Calu3 (cell line): ENCODE measurements at regions not wholly inside any gene's neighbourhood (a gene's known extent, or its start where the extent isn't known, plus 50 kb on each side); places are given as distances from the start of the nearest gene placed in this dataset.

Experiments used
- BruUV-seq: library from RNA; stranded (reverse); fragments of 400-500 nt; replicated peaks from 2 replicates; lab custom pipeline; 2021; lab: Mats Ljungman, UMichigan
- CTCF ChIA-PET: fragments of 300-600 bp; sonication (Branson Sonifier 250); formaldehyde crosslinking; loops from one replicate; lab custom pipeline; 2022; ENCODE audit warnings: antibody characterized with exemption; lab: Charles Lee
- DNase-seq: peaks from one replicate; pipeline ENCODE4 v3.0.0; 2022
- H3K27ac Mint-ChIP-seq: one replicate; pipeline ENCODE4 v1.8.0; 2022; ENCODE audit warnings: mixed read lengths; ENCODE audit not compliant: unreplicated experiment
- H3K27me3 Mint-ChIP-seq: one replicate; pipeline ENCODE4 v1.8.0; 2022; ENCODE audit warnings: mixed read lengths; ENCODE audit not compliant: unreplicated experiment
- H3K36me3 Mint-ChIP-seq: one replicate; pipeline ENCODE4 v1.8.0; 2022; ENCODE audit warnings: mild to moderate bottlenecking, moderate library complexity, mixed read lengths; ENCODE audit not compliant: insufficient read depth, unreplicated experiment
- H3K4me1 Mint-ChIP-seq: one replicate; pipeline ENCODE4 v1.8.0; 2022; ENCODE audit warnings: mild to moderate bottlenecking, low read depth, mixed read lengths; ENCODE audit not compliant: unreplicated experiment
- H3K4me3 Mint-ChIP-seq: one replicate; pipeline ENCODE4 v1.8.0; 2022; ENCODE audit warnings: mild to moderate bottlenecking, low read depth, moderate library complexity, mixed read lengths; ENCODE audit not compliant: unreplicated experiment
- H3K9me3 Mint-ChIP-seq: one replicate; pipeline ENCODE4 v1.8.0; 2022; ENCODE audit warnings: low read depth, mixed read lengths; ENCODE audit not compliant: unreplicated experiment
- intact Hi-C: fragments of 100-400 bp; cut with micrococcal nuclease; formaldehyde crosslinking; loops from one replicate; pipeline ENCODE4 v1.10.0; 2022; ENCODE audit not compliant: unreplicated experiment
- TF ChIP-seq, protein P1 (sequence below): fragments of 200-600 bp; IDR thresholded peaks from one replicate; pipeline ENCODE4 v1.8.0; 2022; ENCODE audit warnings: antibody characterized with exemption; ENCODE audit not compliant: unreplicated experiment

DNA sequence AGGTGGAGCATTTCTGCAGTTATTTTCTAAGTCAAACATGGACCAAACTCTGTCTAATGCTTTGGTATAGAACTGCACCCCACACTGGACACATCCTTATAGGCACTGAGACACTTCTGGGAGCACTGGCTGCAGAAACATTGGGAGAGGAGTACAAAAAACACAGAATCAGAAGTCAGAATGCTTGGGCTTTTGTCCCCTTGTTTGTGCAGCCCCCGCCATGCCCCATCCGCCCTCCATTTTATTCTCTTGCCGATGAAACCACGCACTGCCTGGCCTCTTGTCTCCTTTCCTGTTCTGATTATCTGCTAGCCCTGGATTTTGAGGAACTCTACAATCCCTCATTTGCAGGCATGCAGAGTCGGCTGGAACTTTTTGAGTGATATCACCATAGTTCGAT, 1201.2 kb downstream of the TBC1D22A start:
- CTCF ChIA-PET: no interaction called here
- no peak overlapping the region for H3K27ac Mint-ChIP-seq
- TF ChIP-seq, protein P1, sequence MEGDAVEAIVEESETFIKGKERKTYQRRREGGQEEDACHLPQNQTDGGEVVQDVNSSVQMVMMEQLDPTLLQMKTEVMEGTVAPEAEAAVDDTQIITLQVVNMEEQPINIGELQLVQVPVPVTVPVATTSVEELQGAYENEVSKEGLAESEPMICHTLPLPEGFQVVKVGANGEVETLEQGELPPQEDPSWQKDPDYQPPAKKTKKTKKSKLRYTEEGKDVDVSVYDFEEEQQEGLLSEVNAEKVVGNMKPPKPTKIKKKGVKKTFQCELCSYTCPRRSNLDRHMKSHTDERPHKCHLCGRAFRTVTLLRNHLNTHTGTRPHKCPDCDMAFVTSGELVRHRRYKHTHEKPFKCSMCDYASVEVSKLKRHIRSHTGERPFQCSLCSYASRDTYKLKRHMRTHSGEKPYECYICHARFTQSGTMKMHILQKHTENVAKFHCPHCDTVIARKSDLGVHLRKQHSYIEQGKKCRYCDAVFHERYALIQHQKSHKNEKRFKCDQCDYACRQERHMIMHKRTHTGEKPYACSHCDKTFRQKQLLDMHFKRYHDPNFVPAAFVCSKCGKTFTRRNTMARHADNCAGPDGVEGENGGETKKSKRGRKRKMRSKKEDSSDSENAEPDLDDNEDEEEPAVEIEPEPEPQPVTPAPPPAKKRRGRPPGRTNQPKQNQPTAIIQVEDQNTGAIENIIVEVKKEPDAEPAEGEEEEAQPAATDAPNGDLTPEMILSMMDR: no peak
- no peaks in the 10 kb centered on the region for H3K36me3 Mint-ChIP-seq
- no peak overlapping the region for H3K4me3 Mint-ChIP-seq
- intact Hi-C loops: no loop called here
- H3K27me3 Mint-ChIP-seq: no peaks in the 10 kb centered on the region
- H3K9me3 Mint-ChIP-seq: peaks cover 24% of the 10 kb centered on the region
- no TSS peak for BruUV-seq
- DNase-seq: no peak
- H3K4me1 Mint-ChIP-seq: no peaks in the 10 kb centered on the region

DNA sequence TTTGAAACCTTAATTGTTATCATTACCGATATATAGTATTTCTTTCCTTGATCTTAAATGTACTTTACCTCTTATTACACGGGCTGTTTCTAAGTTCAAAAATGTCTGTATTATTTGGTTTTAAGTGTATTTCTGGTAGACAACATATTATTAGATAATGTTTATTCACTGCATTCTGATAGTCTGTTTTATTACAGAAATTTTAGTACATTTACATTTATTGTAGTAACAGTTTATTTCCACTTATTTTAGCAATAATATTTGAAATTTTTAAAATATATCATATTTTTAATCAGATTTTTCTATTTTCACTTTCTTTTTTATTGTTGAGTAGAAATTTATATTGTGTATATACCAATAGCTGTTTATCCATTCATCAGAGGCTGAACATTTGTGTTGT, 1195.2 kb downstream of the TBC1D22A start:
- no peak overlapping the region for H3K27ac Mint-ChIP-seq
- no peak overlapping the region for H3K4me3 Mint-ChIP-seq
- intact Hi-C loops: no loop called here
- no peaks in the 10 kb centered on the region for H3K4me1 Mint-ChIP-seq
- H3K9me3 Mint-ChIP-seq: peaks cover 7% of the 10 kb centered on the region
- no peak for DNase-seq
- BruUV-seq: no TSS peak
- TF ChIP-seq, protein P1: no peak
- no peaks in the 10 kb centered on the region for H3K27me3 Mint-ChIP-seq
- CTCF ChIA-PET: no interaction called here
- H3K36me3 Mint-ChIP-seq: no peaks in the 10 kb centered on the region

DNA sequence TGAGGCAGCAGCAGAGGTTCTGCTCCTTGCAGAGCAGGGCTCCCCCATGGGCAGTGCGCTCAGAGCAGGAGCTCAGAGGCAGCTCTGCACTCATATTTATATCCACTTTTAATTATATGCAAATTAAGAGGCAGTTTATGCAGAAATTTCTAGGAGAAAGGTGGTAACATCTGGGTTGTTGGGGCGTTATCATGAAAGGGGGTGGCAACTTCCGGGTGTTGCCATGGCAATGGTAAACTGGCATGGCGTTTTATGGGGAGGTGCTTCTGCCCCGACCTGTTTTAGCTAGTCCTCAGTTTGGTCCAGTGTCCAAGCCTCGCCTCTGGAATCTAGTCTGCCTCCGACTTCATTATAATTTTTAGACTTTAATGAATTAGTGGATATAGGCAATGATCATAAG, 1191.7 kb downstream of the TBC1D22A start:
- DNase-seq: no peak
- Mint-ChIP-seq H3K4me1 (no peaks in the 10 kb centered on the region), H3K4me3 (no peak overlapping the region), H3K27me3 (no peaks in the 10 kb centered on the region), H3K9me3 (peaks cover 15% of the 10 kb centered on the region), H3K36me3 (no peaks in the 10 kb centered on the region), H3K27ac (no peak overlapping the region)
- intact Hi-C loops: no loop called here
- CTCF ChIA-PET: no interaction called here
- TF ChIP-seq, protein P1: no peak
- no TSS peak for BruUV-seq

DNA sequence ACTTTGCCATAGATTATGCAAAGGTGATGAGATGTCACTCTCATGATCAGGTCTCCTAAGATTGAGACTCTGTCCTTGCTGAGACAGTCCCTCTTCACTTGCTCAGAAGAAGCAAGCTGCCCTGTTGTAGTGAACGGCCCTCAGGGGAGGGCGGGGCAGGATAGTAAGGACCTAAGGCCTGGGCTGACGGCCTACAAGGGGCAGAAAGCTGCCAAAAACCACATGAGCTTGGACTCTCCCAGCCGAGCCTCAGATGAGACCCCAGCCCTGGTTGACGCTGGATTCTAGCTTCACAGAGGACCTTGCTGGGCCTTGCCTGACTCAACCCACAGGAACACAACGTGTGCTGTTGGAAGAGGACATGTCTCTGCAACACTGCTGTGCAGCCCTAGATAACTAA, 1182.5 kb downstream of the TBC1D22A start:
- TF ChIP-seq, protein P1: no peak
- Mint-ChIP-seq H3K27ac (no peak overlapping the region), H3K4me3 (no peak overlapping the region), H3K9me3 (peaks cover 14% of the 10 kb centered on the region), H3K27me3 (no peaks in the 10 kb centered on the region), H3K36me3 (no peaks in the 10 kb centered on the region), H3K4me1 (no peaks in the 10 kb centered on the region)
- no peak for DNase-seq
- intact Hi-C loops: no loop called here
- no TSS peak for BruUV-seq
- CTCF ChIA-PET: no interaction called here
